H1 (cell line): ENCODE measurements at regions not wholly inside any gene's neighbourhood (a gene's known extent, or its start where the extent isn't known, plus 50 kb on each side); places are given as distances from the start of the nearest gene placed in this dataset.

ENCODE experiments used
- CTCF ChIA-PET: fragments of 300-600 bp; sonication (Branson Sonifier 250); formaldehyde crosslinking; loops from one replicate; lab custom pipeline; 2021; ENCODE audit not compliant: partially characterized antibody; lab: Charles Lee
- POLR2A ChIA-PET: fragments of 300-600 bp; sonication (Branson Sonifier 250); formaldehyde crosslinking; loops from one replicate; lab custom pipeline; 2021; ENCODE audit warnings: inconsistent platforms; ENCODE audit not compliant: partially characterized antibody; lab: Charles Lee
- DNase-seq, 2 experiments: peaks; one replicate each; pipeline versions ENCODE4 v3.0.0 to v3.0.0-alpha.2; 2010 to 2022; ENCODE audit warnings: low spot score in 2 of 2, low read depth in 1 of 2, mixed read lengths in 1 of 2
- FAIRE-seq: peaks from 2 replicates; lab custom pipeline; 2011; peaks lifted over from hg19 to GRCh38; lab: Jason Lieb, UNC
- H2AFZ ChIP-seq: 2 replicates; pipeline ENCODE4 v1.8.1; 2012; ENCODE audit warnings: low read length, inconsistent platforms
- H2AK5ac ChIP-seq: 2 replicates; pipeline ENCODE4 v1.6.1; 2013; ENCODE audit warnings: low read depth, low read length
- H2BK120ac ChIP-seq: replicated peaks from 2 replicates; pipeline ENCODE3; 2013; ENCODE audit warnings: low read depth, low read length, inconsistent platforms
- H2BK12ac ChIP-seq: 2 replicates; pipeline ENCODE4 v1.6.1; 2013; ENCODE audit warnings: low read depth, low read length
- H2BK15ac ChIP-seq: 2 replicates; pipeline ENCODE4 v1.6.1; 2013; ENCODE audit warnings: low read length
- H2BK20ac ChIP-seq: 2 replicates; pipeline ENCODE4 v1.6.1; 2013; ENCODE audit warnings: low read length
- H2BK5ac ChIP-seq: 2 replicates; pipeline ENCODE4 v1.6.1; 2013; ENCODE audit warnings: low read depth, low read length
- H3K14ac ChIP-seq: 2 replicates; pipeline ENCODE4 v1.6.1; 2013; ENCODE audit warnings: inconsistent platforms; ENCODE audit not compliant: insufficient read length
- H3K18ac ChIP-seq: 2 replicates; pipeline ENCODE4 v1.6.1; 2013; ENCODE audit warnings: low read length; ENCODE audit errors: extremely low read depth
- H3K23ac ChIP-seq: 2 replicates; pipeline ENCODE4 v1.6.1; 2013; ENCODE audit warnings: inconsistent platforms; ENCODE audit not compliant: insufficient read length
- H3K23me2 ChIP-seq: 2 replicates; pipeline ENCODE4 v1.6.1; 2013; ENCODE audit warnings: low read depth, low read length
- H3K27ac ChIP-seq: 2 replicates; pipeline ENCODE4 v1.6.1; 2011; ENCODE audit warnings: low read depth, low read length, inconsistent platforms
- H3K27me3 ChIP-seq, 4 experiments: replicated peaks in 1 of 4; 1 replicate in 1 of 4; 2 replicates in 3 of 4; pipeline versions ENCODE4 v1.6.1 to v1.8.1; 2011 to 2013; ENCODE audit warnings: low read length in 3 of 4, mild to moderate bottlenecking in 3 of 4, inconsistent platforms in 2 of 4, mixed read lengths in 2 of 4, moderate library complexity in 1 of 4; ENCODE audit not compliant: control insufficient read depth in 3 of 4, insufficient read depth in 3 of 4; ENCODE audit errors: extremely low read depth in 1 of 4
- H3K36me3 ChIP-seq, 4 experiments: 2 replicates each; pipeline versions ENCODE4 v1.6.1 to v1.8.1; 2011 to 2013; ENCODE audit warnings: mild to moderate bottlenecking in 4 of 4, low read length in 3 of 4, moderate library complexity in 2 of 4, control low read depth in 1 of 4, inconsistent platforms in 1 of 4; ENCODE audit not compliant: insufficient read depth in 4 of 4, control insufficient read depth in 2 of 4
- H3K4ac ChIP-seq: replicated peaks from 2 replicates; pipeline ENCODE3; 2013; ENCODE audit warnings: low read length, low read depth, mixed read lengths, inconsistent platforms; ENCODE audit not compliant: insufficient read length
- H3K4me1 ChIP-seq, 4 experiments: replicated peaks in 1 of 4; 1 replicate in 1 of 4; 2 replicates in 3 of 4; pipeline versions ENCODE4 v1.6.1 to v1.8.1; 2011 to 2013; ENCODE audit warnings: low read length in 3 of 4, inconsistent platforms in 2 of 4, mixed read lengths in 1 of 4; ENCODE audit not compliant: insufficient read depth in 4 of 4, control insufficient read depth in 3 of 4
- H3K4me2 ChIP-seq, 2 experiments: 2 replicates each; pipeline versions ENCODE4 v1.6.1 to v1.8.1; 2011 to 2013; ENCODE audit warnings: low read depth in 2 of 2, low read length in 2 of 2, control low read depth in 1 of 2, inconsistent platforms in 1 of 2, mild to moderate bottlenecking in 1 of 2; ENCODE audit not compliant: insufficient read depth in 1 of 2
- H3K4me3 ChIP-seq, 4 experiments: fragments of 200-600, 300-600 bp in 1 of 4; sonication (generic), shearing (Covaris generic), sonication (Bioruptor Twin) in 1 of 4; 2 replicates each; pipeline versions ENCODE4 v1.5.1 to v1.8.1; 2011 to 2016; ENCODE audit warnings: low read length in 4 of 4, low read depth in 3 of 4, control low read depth in 2 of 4, inconsistent platforms in 2 of 4, mild to moderate bottlenecking in 2 of 4, mixed read lengths in 1 of 4, moderate library complexity in 1 of 4; ENCODE audit not compliant: insufficient read depth in 2 of 4; ENCODE audit errors: extremely low read depth in 1 of 4
- H3K56ac ChIP-seq: replicated peaks from 2 replicates; pipeline ENCODE3; 2013; ENCODE audit warnings: low read depth, mild to moderate bottlenecking, mixed read lengths, low read length, inconsistent platforms; ENCODE audit not compliant: insufficient read length
- H3K79me1 ChIP-seq: 2 replicates; pipeline ENCODE4 v1.6.1; 2013; ENCODE audit warnings: low read depth, low read length, control low read depth
- H3K79me2 ChIP-seq, 2 experiments: 2 replicates each; pipeline versions ENCODE4 v1.6.1 to v1.8.1; 2012 to 2013; ENCODE audit warnings: low read length in 2 of 2, mild to moderate bottlenecking in 2 of 2, inconsistent platforms in 1 of 2; ENCODE audit not compliant: insufficient read depth in 2 of 2, control insufficient read depth in 1 of 2
- H3K9ac ChIP-seq, 4 experiments: replicated peaks in 1 of 4; 1 replicate in 1 of 4; 2 replicates in 3 of 4; pipeline versions ENCODE4 v1.6.1 to v1.8.1; 2011 to 2013; ENCODE audit warnings: low read depth in 3 of 4, low read length in 3 of 4, control low read depth in 2 of 4, mild to moderate bottlenecking in 2 of 4, moderate library complexity in 2 of 4, inconsistent platforms in 1 of 4; ENCODE audit errors: extremely low read depth in 1 of 4
- H3K9me3 ChIP-seq, 2 experiments: 2 replicates each; pipeline versions ENCODE4 v1.6.1 to v1.8.1; 2012 to 2013; ENCODE audit warnings: mild to moderate bottlenecking in 2 of 2, moderate library complexity in 2 of 2, control low read depth in 1 of 2, inconsistent platforms in 1 of 2, low read depth in 1 of 2, low read length in 1 of 2, mixed read lengths in 1 of 2; ENCODE audit not compliant: insufficient read depth in 2 of 2
- H4K20me1 ChIP-seq, 2 experiments: replicated peaks in 1 of 2; 2 replicates each; pipeline versions ENCODE3 to v1.8.1; 2011 to 2013; ENCODE audit warnings: inconsistent platforms in 2 of 2, low read length in 2 of 2, mild to moderate bottlenecking in 1 of 2; ENCODE audit not compliant: insufficient read depth in 2 of 2, control insufficient read depth in 1 of 2
- H4K5ac ChIP-seq: 2 replicates; pipeline ENCODE4 v1.6.1; 2013; ENCODE audit warnings: low read length, low read depth, mixed read lengths, inconsistent platforms; ENCODE audit not compliant: insufficient read length
- H4K8ac ChIP-seq: 2 replicates; pipeline ENCODE4 v1.8.0; 2013; ENCODE audit warnings: mild to moderate bottlenecking, moderate library complexity, low read length, inconsistent platforms; ENCODE audit not compliant: insufficient read depth; ENCODE audit errors: extremely low read depth
- H4K91ac ChIP-seq: replicated peaks from 2 replicates; pipeline ENCODE3; 2013; ENCODE audit warnings: low read length, mixed read lengths, inconsistent platforms; ENCODE audit not compliant: insufficient read length
- BCL11A ChIP-seq, 2 experiments: IDR thresholded peaks; one replicate each; pipeline ENCODE4 v1.6.1; 2011; ENCODE audit warnings: low read depth in 2 of 2, low read length in 2 of 2, mild to moderate bottlenecking in 2 of 2
- CHD1 ChIP-seq: IDR thresholded peaks from 2 replicates; pipeline ENCODE4 v1.6.1; 2012; ENCODE audit warnings: low read depth, low read length, improper control_type of control experiment
- CTBP2 ChIP-seq: IDR thresholded peaks from 2 replicates; pipeline ENCODE4 v1.7.0; 2011; ENCODE audit warnings: borderline replicate concordance, mild to moderate bottlenecking, moderate library complexity, mixed read lengths, low read length; ENCODE audit not compliant: insufficient read depth, insufficient read length
- CTCF ChIP-seq, 3 experiments: IDR thresholded peaks; 1 replicate in 2 of 3; 2 replicates in 1 of 3; pipeline versions ENCODE4 v1.5.1 to v1.6.1; 2011; ENCODE audit warnings: low read length in 3 of 3, mild to moderate bottlenecking in 3 of 3, inconsistent platforms in 2 of 3, low read depth in 1 of 3, moderate library complexity in 1 of 3; ENCODE audit not compliant: insufficient read depth in 1 of 3; ENCODE audit errors: control extremely low read depth in 1 of 3
- EZH2 ChIP-seq: fragments of 200-600 bp; sonication (generic); IDR thresholded peaks from 2 replicates; pipeline ENCODE4 v1.7.1; 2012; ENCODE audit warnings: low read depth, mild to moderate bottlenecking, moderate library complexity, low read length, inconsistent platforms; ENCODE audit not compliant: severe bottlenecking
- KDM4A ChIP-seq: IDR thresholded peaks from one replicate; pipeline ENCODE4 v1.7.1; 2012; ENCODE audit warnings: low read depth, mild to moderate bottlenecking, moderate library complexity, low read length, inconsistent platforms; ENCODE audit not compliant: severe bottlenecking
- POLR2A ChIP-seq, 2 experiments: IDR thresholded peaks; 1 replicate in 1 of 2; 2 replicates in 1 of 2; pipeline ENCODE4 v1.6.1; 2011; ENCODE audit warnings: low read depth in 2 of 2, low read length in 2 of 2, mild to moderate bottlenecking in 2 of 2; ENCODE audit errors: control extremely low read depth in 1 of 2
- RBBP5 ChIP-seq: IDR thresholded peaks from 2 replicates; pipeline ENCODE4 v1.7.1; 2012; ENCODE audit warnings: low read depth, mild to moderate bottlenecking, inconsistent platforms, low read length, moderate library complexity, borderline replicate concordance
- SRF ChIP-seq: IDR thresholded peaks from 2 replicates; pipeline ENCODE4 v1.6.1; 2011; ENCODE audit warnings: mild to moderate bottlenecking, low read depth, low read length, moderate library complexity
- TCF12 ChIP-seq: IDR thresholded peaks from 2 replicates; pipeline ENCODE4 v1.6.1; 2011; ENCODE audit warnings: low read depth, mild to moderate bottlenecking, low read length
- TEAD4 ChIP-seq: IDR thresholded peaks from 2 replicates; pipeline ENCODE4 v1.6.1; 2012; ENCODE audit warnings: low read depth, low read length, inconsistent platforms, mixed read lengths
- ZNF274 ChIP-seq: IDR thresholded peaks from 2 replicates; pipeline ENCODE4 v1.7.0; 2012; ENCODE audit warnings: low read length, borderline replicate concordance; ENCODE audit errors: extremely low read depth
- WGBS, 2 experiments: shearing (Covaris generic) in 1 of 2; methylation state at CpG; one replicate each; pipeline versions ENCODE4 v1.1.6 to v1.1.7; 2013 to 2015; ENCODE audit warnings: low lambda C conversion rate in 2 of 2, mixed read lengths in 2 of 2, inconsistent platforms in 1 of 2, low coverage in 1 of 2, missing lambda C conversion rate in 1 of 2; ENCODE audit not compliant: insufficient replicate concordance in 2 of 2, insufficient coverage in 1 of 2, insufficient read length in 1 of 2; ENCODE audit errors: extremely low coverage in 1 of 2, missing lambda C conversion rate in 1 of 2; 5-methylcytosine and 5-hydroxymethylcytosine counted together

GRCh38 chr4:188197566-188197965 is 58.3 kb downstream of the TRIML1 start:
- Histone ChIP-seq H3K4ac (no peak overlapping the region), H3K4me3 (no peak overlapping the region), H4K91ac (no peak overlapping the region), H3K36me3 (no peaks in the 10 kb centered on the region), H2BK120ac (no peak overlapping the region), H3K23me2 (no peaks in the 10 kb centered on the region; the same call in 1 of the 2 replicates), H3K79me2 (no peaks in the 10 kb centered on the region), H2BK15ac (no peak overlapping the region), H4K5ac (no peak overlapping the region), H4K20me1 (no peaks in the 10 kb centered on the region), H3K4me2 (no peak overlapping the region), H3K56ac (no peak overlapping the region), H3K9ac (no peak overlapping the region), H2BK5ac (no peak overlapping the region; the same call in 1 of the 2 replicates), H3K79me1 (no peaks in the 10 kb centered on the region), H2BK12ac (no peak overlapping the region; the same call in 1 of the 2 replicates), H3K23ac (no peak overlapping the region), H4K8ac (no peak overlapping the region), H3K27me3 (no peaks in the 10 kb centered on the region), H2AK5ac (no peak overlapping the region), H2BK20ac (peak overlapping the region; percentile 34; the same call in 1 of the 2 replicates), H3K14ac (no peak overlapping the region), H3K9me3 (no peaks in the 10 kb centered on the region), H3K27ac (no peak overlapping the region), H2AFZ (no peak overlapping the region), H3K4me1 (peaks cover 0 to 12% (median 1%) of the 10 kb centered on the region in 4 experiments; a peak in 2 of 7 replicates), H3K18ac (no peak overlapping the region)
- ChIA-PET CTCF (no interaction called here), POLR2A (interaction anchor here (1.1 kb wide), 1 partner anchor 198 kb away, joined by 3 read pairs; no protein-coding TSS in a partner anchor)
- 90% methylated on average over 8 of the region's 9 CpGs; no CpG with 5 or more reads in 1 of the 2 experiments for WGBS, 2 experiments
- DNase-seq = no peak
- FAIRE-seq = no peak
- no peak for TF ChIP-seq CTBP2
- TF ChIP-seq TCF12 = no peak
- no peak for TF ChIP-seq EZH2
- no peak for TF ChIP-seq KDM4A
- TF ChIP-seq POLR2A (IDR thresholded peaks at IDR 0.05; ENCODE audit: control extremely low read depth in 1 of 2, low read depth in 2 of 2, low read length in 2 of 2) = no peak
- TF ChIP-seq TEAD4 = no peak
- no peak for TF ChIP-seq RBBP5
- no peak for TF ChIP-seq CHD1
- TF ChIP-seq ZNF274 = no peak
- no peak for TF ChIP-seq BCL11A (IDR thresholded peaks at IDR 0.05; ENCODE audit: low read depth in 2 of 2, low read length in 2 of 2)
- no peak for TF ChIP-seq CTCF (IDR thresholded peaks at IDR 0.05; ENCODE audit: control extremely low read depth in 1 of 3, insufficient read depth in 1 of 3, low read depth in 1 of 3, low read length in 3 of 3)
- no peak for TF ChIP-seq SRF
